ENCODE measurements at regions not wholly inside any gene's neighbourhood (a gene's known extent, or its start where the extent isn't known, plus 50 kb on each side); places are given as distances from the start of the nearest gene placed in this dataset.

GRCh38 chr7:34320926-34321661 is 336.9 kb upstream of the NPSR1 start:
- FAIRE-seq (peak; percentile 75), DNase-seq (ENCODE audit: extremely low read depth in 1 of 4, low spot score in 3 of 4) (peak; percentile 57 to 60 (median 59)), ATAC-seq (peak; percentile 90)
- Histone ChIP-seq H2AFZ (ENCODE audit: low read depth, low read length) (no peak overlapping the region), H3K27ac (ENCODE audit: extremely low read depth, low read depth, low read length) (no peak overlapping the region), H3K9me1 (ENCODE audit: control insufficient read depth, insufficient read depth, low read length) (no peaks in the 10 kb centered on the region), H3K9ac (ENCODE audit: insufficient read depth in 1 of 2, low read depth in 2 of 2, low read length in 2 of 2) (no peak overlapping the region), H3K4me1 (replicated peaks in 1 of 2; ENCODE audit: control insufficient read depth in 2 of 2, insufficient read depth in 2 of 2, low read length in 2 of 2) (no peaks in the 10 kb centered on the region), H3K9me3 (replicated peaks; ENCODE audit: control insufficient read depth, insufficient read depth, low read depth, low read length) (no peaks in the 10 kb centered on the region), H3K79me2 (ENCODE audit: control insufficient read depth, insufficient read depth, low read length) (no peaks in the 10 kb centered on the region), H3K27me3 (ENCODE audit: control insufficient read depth in 2 of 2, insufficient read depth in 2 of 2, low read length in 2 of 2) (no peaks in the 10 kb centered on the region), H3K4me3 (no peak overlapping the region), H3K36me3 (ENCODE audit: control insufficient read depth, insufficient read depth, low read length) (no peaks in the 10 kb centered on the region), H4K20me1 (replicated peaks; ENCODE audit: control insufficient read depth, insufficient read depth, low read length) (no peaks in the 10 kb centered on the region), H3K4me2 (ENCODE audit: insufficient read depth, low read length) (no peak overlapping the region)
- CTCF ChIA-PET (ENCODE audit: low intra/inter-chr PET ratio), result interaction anchor here (0.7 kb wide), 1 partner anchor 126 kb away, joined by 4 read pairs; no protein-coding TSS in a partner anchor
- intact Hi-C loops (cut with micrococcal nuclease) (no loop called here), in situ Hi-C loops (cut with MboI) (no loop called here)
- BruUV-seq (replicated peaks), result no TSS peak
- 15% methylated on average over 26 of the region's 27 CpGs for WGBS (ENCODE audit: insufficient coverage, low coverage, missing lambda C conversion rate)
- POLR2A ChIA-PET, result interaction anchor here (0.6 kb wide), 1 partner anchor 162 kb away, joined by 5 read pairs; no protein-coding TSS in a partner anchor
- TF ChIP-seq BRF1 (IDR thresholded peaks at IDR 0.05; ENCODE audit: borderline replicate concordance, extremely low read depth, insufficient read length) (no peak), KAT8 (IDR thresholded peaks at IDR 0.05; ENCODE audit: low read depth) (no peak), CREM (IDR thresholded peaks at IDR 0.05; ENCODE audit: low read depth) (peak; percentile 52; the same call in 1 of the 2 replicates), RAD21 (CRISPR knock-in tag; conservative IDR thresholded peaks at IDR 0.05 in 1 of 2, IDR thresholded peaks at IDR 0.05 in 1 of 2) (peak; percentile 15 to 53; a peak in 3 of 4 replicates), ZC3H4 (CRISPR knock-in tag; IDR thresholded peaks at IDR 0.05; ENCODE audit: borderline replicate concordance) (no peak), ZNF785 (CRISPR knock-in tag; IDR thresholded peaks at IDR 0.05) (no peak), HOXB6 (CRISPR knock-in tag; IDR thresholded peaks at IDR 0.05; ENCODE audit: borderline replicate concordance) (no peak), RUNX1 (IDR thresholded peaks at IDR 0.05; ENCODE audit: low read depth) (no peak), ZNF717 (CRISPR knock-in tag; IDR thresholded peaks at IDR 0.05) (no peak), MED1 (CRISPR knock-in tag; IDR thresholded peaks at IDR 0.05; ENCODE audit: borderline replicate concordance) (no peak), ZBTB8A (IDR thresholded peaks at IDR 0.05; ENCODE audit: partially characterized antibody) (no peak)
- TF ChIP-seq, protein P1, sequence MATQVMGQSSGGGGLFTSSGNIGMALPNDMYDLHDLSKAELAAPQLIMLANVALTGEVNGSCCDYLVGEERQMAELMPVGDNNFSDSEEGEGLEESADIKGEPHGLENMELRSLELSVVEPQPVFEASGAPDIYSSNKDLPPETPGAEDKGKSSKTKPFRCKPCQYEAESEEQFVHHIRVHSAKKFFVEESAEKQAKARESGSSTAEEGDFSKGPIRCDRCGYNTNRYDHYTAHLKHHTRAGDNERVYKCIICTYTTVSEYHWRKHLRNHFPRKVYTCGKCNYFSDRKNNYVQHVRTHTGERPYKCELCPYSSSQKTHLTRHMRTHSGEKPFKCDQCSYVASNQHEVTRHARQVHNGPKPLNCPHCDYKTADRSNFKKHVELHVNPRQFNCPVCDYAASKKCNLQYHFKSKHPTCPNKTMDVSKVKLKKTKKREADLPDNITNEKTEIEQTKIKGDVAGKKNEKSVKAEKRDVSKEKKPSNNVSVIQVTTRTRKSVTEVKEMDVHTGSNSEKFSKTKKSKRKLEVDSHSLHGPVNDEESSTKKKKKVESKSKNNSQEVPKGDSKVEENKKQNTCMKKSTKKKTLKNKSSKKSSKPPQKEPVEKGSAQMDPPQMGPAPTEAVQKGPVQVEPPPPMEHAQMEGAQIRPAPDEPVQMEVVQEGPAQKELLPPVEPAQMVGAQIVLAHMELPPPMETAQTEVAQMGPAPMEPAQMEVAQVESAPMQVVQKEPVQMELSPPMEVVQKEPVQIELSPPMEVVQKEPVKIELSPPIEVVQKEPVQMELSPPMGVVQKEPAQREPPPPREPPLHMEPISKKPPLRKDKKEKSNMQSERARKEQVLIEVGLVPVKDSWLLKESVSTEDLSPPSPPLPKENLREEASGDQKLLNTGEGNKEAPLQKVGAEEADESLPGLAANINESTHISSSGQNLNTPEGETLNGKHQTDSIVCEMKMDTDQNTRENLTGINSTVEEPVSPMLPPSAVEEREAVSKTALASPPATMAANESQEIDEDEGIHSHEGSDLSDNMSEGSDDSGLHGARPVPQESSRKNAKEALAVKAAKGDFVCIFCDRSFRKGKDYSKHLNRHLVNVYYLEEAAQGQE (IDR thresholded peaks at IDR 0.05; ENCODE audit: borderline replicate concordance), result peak; percentile 8; the same call in 1 of the 2 replicates
- TF ChIP-seq, protein P1 (CRISPR knock-in tag; IDR thresholded peaks at IDR 0.05; ENCODE audit: low read depth), result no peak
